ENCODE measurements at regions not wholly inside any gene's neighbourhood (a gene's known extent, or its start where the extent isn't known, plus 50 kb on each side); places are given as distances from the start of the nearest gene placed in this dataset.

GRCh38 chr3:177610686-177611633, 413.7 kb upstream of the TBL1XR1 start:
- CTCF ChIA-PET = interaction anchor here (1.3 to 1.4 kb wide), 2 partner anchors 21 to 74 kb away, joined by 3 to 5 read pairs; no protein-coding TSS in a partner anchor
- peaks cover 9% of the 10 kb centered on the region for H3K4me1 ChIP-seq (ENCODE audit: control insufficient read depth, extremely low read depth, insufficient read depth, low read length)
- intact Hi-C loops (cut with micrococcal nuclease) = loop anchor here (10.0 kb wide), 2 partner anchors 474 to 714 kb away; no protein-coding TSS in a partner anchor
- no peak for TF ChIP-seq EZH2 (IDR thresholded peaks at IDR 0.05; ENCODE audit: borderline replicate concordance, low read depth, low read length, severe bottlenecking)
- no peak overlapping the region for H3K4me3 ChIP-seq (replicated peaks in 1 of 3; ENCODE audit: insufficient read depth in 1 of 3, low read depth in 1 of 3, low read length in 3 of 3)
- no peaks in the 10 kb centered on the region for H3K9me1 ChIP-seq (replicated peaks; ENCODE audit: control insufficient read depth, extremely low read depth, insufficient read depth, low read length)
- POLR2A ChIA-PET = no interaction called here
- H3K27ac ChIP-seq (ENCODE audit: insufficient read depth, low read depth, low read length) = no peak overlapping the region
- H3K9ac ChIP-seq (replicated peaks; ENCODE audit: extremely low read depth, insufficient read depth, low read length) = no peak overlapping the region
- H3K36me3 ChIP-seq (ENCODE audit: control insufficient read depth in 2 of 2, extremely low read depth in 1 of 2, insufficient read depth in 2 of 2, low read length in 2 of 2) = no peaks in the 10 kb centered on the region
- no TSS peak for BruUV-seq (replicated peaks)
- no peaks in the 10 kb centered on the region for H3K27me3 ChIP-seq (ENCODE audit: control insufficient read depth in 2 of 2, insufficient read depth in 2 of 2, low read length in 2 of 2)
- no peak overlapping the region for H2AFZ ChIP-seq (ENCODE audit: low read depth, low read length)
- no peaks in the 10 kb centered on the region for H3K79me2 ChIP-seq (ENCODE audit: control insufficient read depth, insufficient read depth, low read length)
- dilution Hi-C loops (cut with MboI; ENCODE audit: extremely low pct_ligation_motif_present, low sequenced_read_pairs) = no loop called here
- DNase-seq (ENCODE audit: low read depth, low spot score) = peak; percentile 83
- H4K20me1 ChIP-seq (replicated peaks; ENCODE audit: control insufficient read depth, extremely low read depth, insufficient read depth, low read length) = no peaks in the 10 kb centered on the region
- no peak overlapping the region for H3K4me2 ChIP-seq (ENCODE audit: insufficient read depth, low read length)
- H3K9me3 ChIP-seq (replicated peaks; ENCODE audit: control insufficient read depth, insufficient read depth, low read length) = no peaks in the 10 kb centered on the region
- peak; percentile 74 for FAIRE-seq

GRCh38 chr3:177611752-177612334, 414.6 kb upstream of the TBL1XR1 start:
- TF ChIP-seq GATA2 (IDR thresholded peaks at IDR 0.05; ENCODE audit: insufficient read depth, insufficient read length, low read depth, low read length) (no peak), EZH2 (IDR thresholded peaks at IDR 0.05; ENCODE audit: borderline replicate concordance, low read depth, low read length, severe bottlenecking) (no peak), CTCF (IDR thresholded peaks at IDR 0.05; ENCODE audit: extremely low read depth in 1 of 2, insufficient read depth in 1 of 2, low read depth in 1 of 2, low read length in 2 of 2) (no peak), POLR2A (IDR thresholded peaks at IDR 0.05; ENCODE audit: low read depth, low read length) (no peak), MAX (IDR thresholded peaks at IDR 0.05; ENCODE audit: insufficient read depth, insufficient read length) (no peak), MYC (IDR thresholded peaks at IDR 0.05; ENCODE audit: low read depth, low read length) (no peak), FOS (IDR thresholded peaks at IDR 0.05; ENCODE audit: borderline replicate concordance, insufficient read depth, low read length) (no peak), JUN (IDR thresholded peaks at IDR 0.05; ENCODE audit: borderline replicate concordance, insufficient read depth, insufficient read length, low read depth) (no peak), POLR2AphosphoS5 (IDR thresholded peaks at IDR 0.05; ENCODE audit: insufficient read depth, low read depth, low read length) (no peak)
- Histone ChIP-seq H3K27me3 (ENCODE audit: control insufficient read depth in 2 of 2, insufficient read depth in 2 of 2, low read length in 2 of 2) (no peaks in the 10 kb centered on the region), H4K20me1 (replicated peaks; ENCODE audit: control insufficient read depth, extremely low read depth, insufficient read depth, low read length) (no peaks in the 10 kb centered on the region), H3K9me3 (replicated peaks; ENCODE audit: control insufficient read depth, insufficient read depth, low read length) (no peaks in the 10 kb centered on the region), H3K9ac (replicated peaks; ENCODE audit: extremely low read depth, insufficient read depth, low read length) (no peak overlapping the region), H3K27ac (ENCODE audit: insufficient read depth, low read depth, low read length) (no peak overlapping the region), H3K4me3 (replicated peaks in 1 of 3; ENCODE audit: insufficient read depth in 1 of 3, low read depth in 1 of 3, low read length in 3 of 3) (no peak overlapping the region), H2AFZ (ENCODE audit: low read depth, low read length) (no peak overlapping the region), H3K9me1 (replicated peaks; ENCODE audit: control insufficient read depth, extremely low read depth, insufficient read depth, low read length) (no peaks in the 10 kb centered on the region), H3K79me2 (ENCODE audit: control insufficient read depth, insufficient read depth, low read length) (no peaks in the 10 kb centered on the region), H3K4me1 (ENCODE audit: control insufficient read depth, extremely low read depth, insufficient read depth, low read length) (peaks cover 9% of the 10 kb centered on the region), H3K4me2 (ENCODE audit: insufficient read depth, low read length) (no peak overlapping the region), H3K36me3 (ENCODE audit: control insufficient read depth in 2 of 2, extremely low read depth in 1 of 2, insufficient read depth in 2 of 2, low read length in 2 of 2) (no peaks in the 10 kb centered on the region)
- dilution Hi-C loops (cut with MboI; ENCODE audit: extremely low pct_ligation_motif_present, low sequenced_read_pairs) = no loop called here
- no TSS peak for BruUV-seq (replicated peaks)
- POLR2A ChIA-PET = no interaction called here
- CTCF ChIA-PET = interaction anchor here (1.3 to 1.4 kb wide), 2 partner anchors 22 to 74 kb away, joined by 3 to 5 read pairs; no protein-coding TSS in a partner anchor
- DNase-seq (ENCODE audit: low read depth, low spot score) (no peak), FAIRE-seq (no peak)
- intact Hi-C loops (cut with micrococcal nuclease) = loop anchor here (10.0 kb wide), 2 partner anchors 473 to 713 kb away; no protein-coding TSS in a partner anchor
